Activated CD8-positive, alpha-beta T cell treated with anti-CD3 and anti-CD28 coated beads, Interleukin-2, amount 10 ng/mL, durations not matched to agents 7 days and 5 days (primary cell): ENCODE measurements at regions not wholly inside any gene's neighbourhood (a gene's known extent, or its start where the extent isn't known, plus 50 kb on each side); places are given as distances from the start of the nearest gene placed in this dataset.
"Not testable (repeated sequence)": the region's sequence is repeated elsewhere in the genome, so short reads cannot be mapped to it uniquely, and the experiment has no call there.

Source experiments
- ATAC-seq: fragments of 150-1000 bp; cut with Tn5 transposase; one replicate; pipeline ENCODE4 v1.10.0; 2021; ENCODE audit warnings: moderate library complexity
- CTCF ChIA-PET: fragments of 350-600 bp; sonication (Branson Sonifier 250); formaldehyde crosslinking; loops from one replicate; lab custom pipeline; 2021; ENCODE audit warnings: antibody characterized with exemption; lab: Charles Lee
- POLR2A ChIA-PET: fragments of 350-600 bp; sonication (Branson Sonifier 250); formaldehyde crosslinking; loops from one replicate; lab custom pipeline; 2021; ENCODE audit warnings: antibody characterized with exemption; lab: Charles Lee
- DNase-seq: peaks from one replicate; pipeline ENCODE4 v3.0.0-alpha.2; 2020
- H3K27ac Mint-ChIP-seq: one replicate; pipeline ENCODE4 v1.8.0; 2021; ENCODE audit warnings: mild to moderate bottlenecking, mixed read lengths
- H3K27me3 Mint-ChIP-seq: one replicate; pipeline ENCODE4 v1.8.0; 2021; ENCODE audit warnings: low read depth, mixed read lengths
- H3K36me3 Mint-ChIP-seq: one replicate; pipeline ENCODE4 v1.8.0; 2021; ENCODE audit warnings: low read depth, mixed read lengths
- H3K4me1 Mint-ChIP-seq: one replicate; pipeline ENCODE4 v1.8.0; 2021; ENCODE audit warnings: low read depth, mixed read lengths
- H3K4me3 Mint-ChIP-seq: one replicate; pipeline ENCODE4 v1.8.0; 2021; ENCODE audit warnings: mild to moderate bottlenecking, mixed read lengths
- H3K9me3 Mint-ChIP-seq: one replicate; pipeline ENCODE4 v1.8.0; 2022; ENCODE audit warnings: mixed read lengths; ENCODE audit not compliant: insufficient read depth

DNA sequence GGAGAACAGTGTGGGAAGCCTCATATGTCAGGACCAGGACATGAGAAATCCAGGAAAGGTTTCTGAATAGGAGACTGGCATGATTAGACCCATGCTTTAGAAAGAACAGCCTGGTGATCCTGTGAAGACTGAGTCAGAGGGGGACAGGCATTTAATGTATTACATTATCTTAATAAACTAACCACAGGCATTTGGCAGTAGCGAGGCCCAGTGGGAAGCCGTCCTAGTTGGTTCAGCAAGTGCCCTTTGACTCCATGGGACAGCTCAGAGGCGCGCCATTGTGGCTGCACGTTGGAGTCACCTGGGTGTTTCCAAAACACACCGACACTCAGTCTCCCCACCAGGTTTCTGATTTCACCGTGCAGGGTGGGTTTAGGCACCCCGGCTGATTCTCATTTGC lies 90.5 kb upstream of the DGKG start:
- no peak for DNase-seq
- H3K27ac Mint-ChIP-seq = no peak overlapping the region
- no peaks in the 10 kb centered on the region for H3K27me3 Mint-ChIP-seq
- ATAC-seq = no peak
- H3K36me3 Mint-ChIP-seq = no peaks in the 10 kb centered on the region
- H3K4me3 Mint-ChIP-seq = no peak overlapping the region
- ChIA-PET CTCF (no interaction called here), POLR2A (no interaction called here)
- H3K9me3 Mint-ChIP-seq = no peaks in the 10 kb centered on the region
- H3K4me1 Mint-ChIP-seq = no peaks in the 10 kb centered on the region

DNA sequence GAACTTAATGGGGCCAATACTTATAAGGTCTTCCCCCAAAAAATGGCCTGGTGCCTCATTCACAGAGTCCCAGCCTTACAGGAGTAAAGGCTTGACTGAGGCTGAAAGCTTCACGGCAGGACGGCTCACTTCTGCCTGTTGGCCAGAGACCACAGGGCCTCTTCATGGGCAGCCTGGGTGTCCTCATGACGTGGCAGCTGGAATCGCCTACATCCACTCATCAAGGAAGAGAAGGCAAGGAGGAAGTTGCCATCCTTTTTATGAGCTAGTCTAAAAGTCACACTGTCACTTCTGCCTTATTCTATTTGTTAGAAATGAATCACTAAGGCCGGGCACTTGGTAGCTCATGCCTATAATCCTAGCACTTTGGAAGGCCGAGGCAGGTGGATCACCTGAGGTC lies 89.3 kb upstream of the DGKG start:
- ChIA-PET CTCF (no interaction called here), POLR2A (no interaction called here)
- Mint-ChIP-seq H3K36me3 (no peaks in the 10 kb centered on the region), H3K27me3 (peaks cover 3% of the 10 kb centered on the region), H3K4me1 (no peaks in the 10 kb centered on the region), H3K4me3 (no peak overlapping the region), H3K9me3 (no peaks in the 10 kb centered on the region), H3K27ac (no peak overlapping the region)
- DNase-seq (no peak), ATAC-seq (no peak)

DNA sequence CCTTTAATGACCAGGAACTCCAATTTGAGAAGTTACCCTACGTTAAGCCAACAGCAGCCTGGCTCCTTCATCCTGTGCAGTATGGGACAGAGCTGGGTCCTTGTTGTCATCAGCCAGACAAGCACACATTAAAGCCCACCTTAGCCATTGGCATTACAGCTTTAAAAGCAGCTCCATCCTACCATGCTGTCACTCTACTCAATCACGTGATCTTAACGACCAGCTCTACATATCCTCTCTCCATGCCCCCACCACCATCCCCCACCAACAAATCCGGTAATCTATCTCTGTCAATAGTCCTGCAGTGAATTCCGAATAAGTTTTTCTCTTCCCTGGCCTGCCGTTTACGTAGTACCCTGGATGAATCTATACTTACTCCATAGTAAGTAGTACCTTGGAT lies 82.9 kb upstream of the DGKG start:
- Mint-ChIP-seq H3K4me1 (no peaks in the 10 kb centered on the region), H3K27ac (no peak overlapping the region), H3K27me3 (peaks cover 3% of the 10 kb centered on the region), H3K36me3 (no peaks in the 10 kb centered on the region), H3K4me3 (no peak overlapping the region), H3K9me3 (no peaks in the 10 kb centered on the region)
- DNase-seq (no peak), ATAC-seq (no peak)
- CTCF ChIA-PET = no interaction called here
- POLR2A ChIA-PET = no interaction called here

DNA sequence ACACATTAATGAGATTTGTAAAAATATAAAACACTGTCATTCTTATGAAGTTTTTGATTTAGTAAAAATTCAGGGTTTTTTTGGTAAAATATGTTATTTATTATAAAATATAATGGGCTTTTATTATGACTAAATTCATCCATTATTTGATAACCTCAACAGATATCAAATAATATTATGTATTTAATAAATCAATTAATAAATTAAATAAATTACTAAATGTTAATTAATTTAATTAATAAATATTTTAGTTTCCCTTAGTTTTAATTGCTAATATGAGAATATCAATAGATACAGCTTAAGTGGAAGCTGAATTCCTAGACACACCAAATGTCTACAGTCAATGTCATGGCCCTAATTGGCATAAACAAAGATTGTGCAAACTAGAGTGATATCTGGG lies 82.3 kb upstream of the DGKG start:
- POLR2A ChIA-PET = no interaction called here
- CTCF ChIA-PET = no interaction called here
- no peaks in the 10 kb centered on the region for H3K4me1 Mint-ChIP-seq
- no peaks in the 10 kb centered on the region for H3K9me3 Mint-ChIP-seq
- ATAC-seq (no peak), DNase-seq (no peak)
- peaks cover 3% of the 10 kb centered on the region for H3K27me3 Mint-ChIP-seq
- no peak overlapping the region for H3K27ac Mint-ChIP-seq
- H3K36me3 Mint-ChIP-seq = no peaks in the 10 kb centered on the region
- no peak overlapping the region for H3K4me3 Mint-ChIP-seq

DNA sequence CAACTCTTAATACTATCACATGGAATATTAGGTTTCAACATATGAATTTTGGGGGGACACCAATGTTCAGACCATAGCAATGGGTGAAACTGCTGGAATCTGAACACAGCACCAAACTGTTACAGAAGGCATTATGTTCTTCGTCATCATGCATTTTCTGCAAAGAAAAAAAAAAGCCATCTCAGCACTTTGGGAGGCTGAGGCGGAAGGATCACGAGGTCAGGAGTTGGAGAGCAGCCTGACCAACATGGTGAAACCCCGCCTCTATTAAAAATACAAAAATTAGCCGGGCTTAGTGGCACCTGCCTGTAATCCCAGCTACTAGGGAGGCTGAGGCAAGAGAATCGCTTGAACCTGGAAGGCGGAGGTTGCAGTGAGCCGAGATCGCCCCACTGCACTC lies 80.9 kb upstream of the DGKG start:
- H3K27ac Mint-ChIP-seq, CTCF ChIA-PET, H3K27me3 Mint-ChIP-seq, H3K4me3 Mint-ChIP-seq, H3K9me3 Mint-ChIP-seq, H3K4me1 Mint-ChIP-seq, ATAC-seq, POLR2A ChIA-PET, H3K36me3 Mint-ChIP-seq, DNase-seq: not testable (repeated sequence)

DNA sequence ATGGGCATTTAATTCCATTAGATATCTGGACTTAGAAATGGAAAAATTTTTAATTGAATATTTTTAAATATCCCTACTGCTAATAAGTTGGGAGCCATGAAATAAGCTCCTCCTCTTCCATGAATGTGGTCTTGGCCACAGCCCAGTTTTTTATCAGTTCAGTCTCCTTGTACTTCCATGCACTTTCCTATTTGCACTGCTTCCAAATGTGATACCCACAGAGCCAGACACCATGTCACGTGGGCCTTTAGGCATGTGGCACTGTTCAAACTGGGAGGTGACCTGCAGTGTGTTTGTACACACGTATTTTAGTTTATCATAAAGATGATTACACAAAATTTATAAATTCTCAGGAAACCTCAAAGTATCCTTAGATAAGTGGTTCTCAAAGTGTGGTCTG lies 80.1 kb upstream of the DGKG start:
- ATAC-seq (no peak), DNase-seq (no peak)
- POLR2A ChIA-PET = no interaction called here
- no peak overlapping the region for H3K27ac Mint-ChIP-seq
- H3K4me1 Mint-ChIP-seq = no peaks in the 10 kb centered on the region
- H3K36me3 Mint-ChIP-seq = no peaks in the 10 kb centered on the region
- H3K9me3 Mint-ChIP-seq = no peaks in the 10 kb centered on the region
- no peak overlapping the region for H3K4me3 Mint-ChIP-seq
- H3K27me3 Mint-ChIP-seq = peaks cover 1% of the 10 kb centered on the region
- CTCF ChIA-PET = interaction anchor here (0.7 kb wide), 1 partner anchor 13 kb away, joined by 3 read pairs; no protein-coding TSS in a partner anchor

DNA sequence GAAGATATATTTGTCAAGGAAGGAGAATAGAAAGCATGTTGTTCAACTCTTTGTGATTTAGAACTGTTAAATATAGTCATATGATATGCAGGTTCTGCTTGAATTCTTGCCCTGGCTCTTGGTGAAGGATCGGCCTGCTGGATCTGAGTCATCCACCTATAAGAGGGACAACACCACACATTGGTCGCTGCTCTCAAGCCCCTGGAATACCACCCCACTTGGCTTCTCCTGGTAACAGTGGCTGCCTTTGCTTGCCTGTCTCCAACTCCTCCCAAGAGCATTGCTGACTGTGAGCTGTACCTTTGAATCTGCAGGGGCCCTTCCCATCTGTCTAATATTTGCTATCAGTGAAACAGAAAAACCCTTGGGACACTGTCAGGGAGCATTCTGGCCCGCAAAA lies 78.9 kb upstream of the DGKG start:
- DNase-seq = no peak
- Mint-ChIP-seq H3K27me3 (no peaks in the 10 kb centered on the region), H3K9me3 (no peaks in the 10 kb centered on the region), H3K27ac (no peak overlapping the region), H3K4me1 (no peaks in the 10 kb centered on the region), H3K36me3 (no peaks in the 10 kb centered on the region), H3K4me3 (no peak overlapping the region)
- no peak for ATAC-seq
- ChIA-PET CTCF (no interaction called here), POLR2A (no interaction called here)

DNA sequence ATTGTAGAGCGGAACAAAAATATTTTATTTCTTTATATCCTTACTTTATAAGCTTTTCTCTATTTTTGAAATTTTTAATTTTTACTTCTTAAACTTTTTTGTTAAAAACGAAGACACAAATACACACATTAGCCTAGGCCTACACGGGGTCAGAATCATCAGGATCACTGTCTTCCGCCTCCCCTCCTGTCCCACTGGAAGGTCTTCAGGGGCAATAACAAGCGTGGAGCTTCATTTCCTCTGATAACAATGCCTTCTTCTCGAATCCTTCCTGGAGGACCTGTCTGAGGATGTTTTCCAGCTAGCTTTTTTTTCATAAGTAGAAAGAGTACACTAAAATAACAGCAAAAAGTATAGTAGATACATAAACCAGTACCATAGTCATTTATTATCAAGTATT lies 77.7 kb upstream of the DGKG start:
- Mint-ChIP-seq H3K36me3 (no peaks in the 10 kb centered on the region), H3K27me3 (no peaks in the 10 kb centered on the region), H3K27ac (no peak overlapping the region), H3K4me3 (no peak overlapping the region), H3K9me3 (no peaks in the 10 kb centered on the region), H3K4me1 (no peaks in the 10 kb centered on the region)
- ATAC-seq (no peak), DNase-seq (no peak)
- CTCF ChIA-PET = no interaction called here
- POLR2A ChIA-PET = interaction anchor here (0.6 kb wide), 1 partner anchor 322 kb away, joined by 4 read pairs; no protein-coding TSS in a partner anchor

DNA sequence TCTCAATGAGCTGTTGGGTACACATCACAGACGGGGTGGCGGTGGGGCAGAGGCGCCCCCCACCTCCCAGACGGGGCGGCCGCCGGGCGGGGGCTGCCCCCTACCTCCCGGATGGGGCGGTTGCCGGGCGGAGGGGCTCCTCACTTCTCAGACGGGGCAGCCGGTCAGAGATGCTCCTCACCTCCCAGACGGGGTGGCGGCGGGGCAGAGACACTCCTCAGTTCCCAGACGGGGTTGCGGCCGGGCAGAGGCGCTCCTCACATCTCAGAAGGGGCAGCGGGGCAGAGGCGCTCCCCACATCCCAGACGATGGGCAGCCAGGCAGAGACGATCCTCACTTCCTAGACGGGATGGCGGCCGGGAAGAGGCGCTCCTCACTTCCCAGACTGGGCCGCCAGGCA lies 73.3 kb upstream of the DGKG start:
- H3K4me1 Mint-ChIP-seq, H3K9me3 Mint-ChIP-seq, H3K27ac Mint-ChIP-seq, DNase-seq, H3K36me3 Mint-ChIP-seq, CTCF ChIA-PET, H3K4me3 Mint-ChIP-seq, H3K27me3 Mint-ChIP-seq, POLR2A ChIA-PET, ATAC-seq: not testable (repeated sequence)

DNA sequence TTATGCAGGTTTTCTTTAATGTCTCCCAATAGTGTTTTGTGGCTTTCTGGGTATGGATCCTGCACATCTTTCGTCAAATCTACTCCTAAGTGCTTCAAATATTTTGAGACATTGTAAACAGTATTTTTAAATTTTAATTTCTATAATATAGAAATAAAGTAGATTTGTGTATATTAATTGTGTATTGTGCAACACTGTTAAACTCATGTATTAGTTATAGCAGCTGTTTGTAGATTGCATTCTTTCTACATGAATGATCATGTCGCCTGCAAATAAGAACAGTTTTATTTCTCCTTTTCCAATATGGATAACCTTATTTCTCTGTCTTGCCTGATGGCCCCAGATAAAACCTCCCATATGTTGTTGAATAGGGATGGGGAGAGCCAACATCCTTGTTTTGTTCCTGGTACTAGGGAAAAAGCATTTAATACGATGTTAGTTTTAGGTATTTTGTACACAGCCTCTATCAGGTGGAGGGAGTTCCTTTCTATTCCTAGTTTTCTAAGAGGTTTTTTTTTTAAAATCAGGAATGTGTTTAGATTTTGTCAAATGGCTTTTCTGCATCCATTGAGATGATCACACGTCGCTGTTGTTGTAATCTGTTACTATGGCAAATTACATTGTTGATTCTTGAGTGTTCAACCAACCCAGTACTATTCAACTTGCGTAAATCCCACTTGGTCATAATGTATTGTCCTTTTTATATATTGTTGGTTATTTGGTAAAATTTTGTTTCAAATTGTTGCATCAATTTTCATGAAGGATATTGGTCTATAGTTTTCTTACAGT lies 71.1 kb upstream of the DGKG start:
- ATAC-seq (no peak), DNase-seq (no peak)
- ChIA-PET CTCF (no interaction called here), POLR2A (no interaction called here)
- Mint-ChIP-seq H3K27ac (no peak overlapping the region), H3K4me1 (no peaks in the 10 kb centered on the region), H3K4me3 (no peak overlapping the region), H3K27me3 (no peaks in the 10 kb centered on the region), H3K9me3 (no peaks in the 10 kb centered on the region), H3K36me3 (no peaks in the 10 kb centered on the region)

DNA sequence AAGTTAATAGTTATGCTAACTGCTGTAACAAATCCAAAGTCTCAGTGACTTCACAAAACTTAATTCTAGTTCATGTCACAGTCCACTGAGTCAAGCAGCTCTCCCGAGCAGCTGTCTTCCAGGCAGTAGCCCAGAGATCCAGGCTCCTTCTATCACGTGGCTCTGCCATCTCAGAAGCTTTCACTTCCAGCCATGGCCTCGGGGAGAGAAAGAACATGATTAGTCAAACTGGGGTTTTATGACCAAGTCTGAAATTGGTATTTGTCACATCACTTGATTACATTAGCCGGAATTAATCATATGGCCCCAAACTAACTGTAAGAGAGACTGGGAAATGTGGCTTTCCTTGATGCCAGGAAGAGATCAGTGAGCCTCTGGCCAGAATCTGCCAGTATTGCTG lies 70.2 kb upstream of the DGKG start:
- ATAC-seq = no peak
- H3K36me3 Mint-ChIP-seq = no peaks in the 10 kb centered on the region
- CTCF ChIA-PET = no interaction called here

DNA sequence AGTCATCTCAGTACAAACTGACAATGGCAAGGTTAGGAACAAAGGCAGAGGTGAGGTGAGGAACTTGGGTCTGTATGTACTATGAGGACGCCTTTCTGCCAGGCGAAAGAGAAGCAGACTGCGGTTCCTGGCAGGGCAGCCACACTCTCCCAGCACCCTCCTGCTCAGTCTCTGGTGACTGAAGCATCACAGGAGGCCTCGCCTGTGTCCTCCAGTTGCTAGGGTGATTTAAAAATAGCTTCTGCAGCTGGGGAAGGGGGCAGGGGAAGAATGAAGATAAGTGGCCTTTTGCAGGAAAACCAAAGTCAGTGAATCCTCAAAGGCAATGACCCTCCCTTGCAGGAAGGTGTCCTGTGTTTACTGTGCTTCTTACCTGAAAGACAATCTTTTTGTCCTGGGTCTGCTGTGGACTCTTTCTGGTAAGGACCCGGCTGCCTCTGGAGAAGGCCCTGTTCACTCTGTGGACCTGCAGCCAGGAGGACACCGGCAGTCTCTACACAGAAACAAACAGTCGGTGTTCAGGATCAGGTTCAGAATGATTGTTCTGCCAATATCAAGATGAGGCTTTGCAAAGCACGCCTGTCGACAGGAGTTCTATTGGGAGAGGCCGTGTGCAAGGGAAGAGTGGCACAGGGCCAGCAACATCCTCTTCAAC lies 65.7 kb upstream of the DGKG start:
- no peak for DNase-seq
- no peaks in the 10 kb centered on the region for H3K27me3 Mint-ChIP-seq
- H3K36me3 Mint-ChIP-seq = no peaks in the 10 kb centered on the region
- H3K4me3 Mint-ChIP-seq = no peak overlapping the region
- POLR2A ChIA-PET = no interaction called here
- ATAC-seq = no peak
- H3K4me1 Mint-ChIP-seq = no peaks in the 10 kb centered on the region
- CTCF ChIA-PET = no interaction called here
- no peaks in the 10 kb centered on the region for H3K9me3 Mint-ChIP-seq
- H3K27ac Mint-ChIP-seq = peak overlapping the region; percentile 6

More for the DNA sequence above, 70.2 kb upstream of the DGKG start:
- H3K4me1 Mint-ChIP-seq = no peaks in the 10 kb centered on the region
- no peak overlapping the region for H3K27ac Mint-ChIP-seq
- no peak for DNase-seq
- no peaks in the 10 kb centered on the region for H3K27me3 Mint-ChIP-seq
- no peak overlapping the region for H3K4me3 Mint-ChIP-seq
- no peaks in the 10 kb centered on the region for H3K9me3 Mint-ChIP-seq
- POLR2A ChIA-PET = no interaction called here
